DMS53 treated with DMSO at 0.1 percent for 48 hours (cell line): ENCODE measurements at regions not wholly inside any gene's neighbourhood (a gene's known extent, or its start where the extent isn't known, plus 50 kb on each side); places are given as distances from the start of the nearest gene placed in this dataset.

Experiments used
- DNase-seq: peaks from one replicate; lab custom pipeline; 2025; ENCODE audit not compliant: unreplicated experiment; lab: John Stamatoyannopoulos, UW

- no peak for DNase-seq
These were observed 71.0 kb downstream of the AQP4 start for GRCh38 chr18:26794230-26795101.

DNA sequence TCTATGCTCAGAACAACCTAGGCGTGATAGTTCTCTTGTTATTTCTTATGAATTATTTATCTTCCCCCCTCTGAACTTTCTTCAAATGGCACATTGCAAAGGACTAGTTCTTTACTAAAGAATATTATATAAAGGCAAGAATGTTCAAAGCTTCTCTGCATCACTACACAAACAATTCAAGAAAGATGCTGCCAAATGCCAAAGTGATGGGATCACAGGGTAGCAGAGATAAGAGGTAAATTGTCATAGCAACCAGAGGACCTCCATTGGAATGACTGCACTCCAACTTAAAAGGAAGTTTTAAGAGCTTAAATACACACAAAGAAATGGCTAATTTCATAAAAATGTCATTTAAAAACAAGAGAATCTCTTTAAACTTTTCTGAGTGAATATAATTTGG, 72.8 kb downstream of the AQP4 start:
- DNase-seq: no peak

GRCh38 chr18:26791676-26792075, 73.8 kb downstream of the AQP4 start:
- DNase-seq: no peak

DNA sequence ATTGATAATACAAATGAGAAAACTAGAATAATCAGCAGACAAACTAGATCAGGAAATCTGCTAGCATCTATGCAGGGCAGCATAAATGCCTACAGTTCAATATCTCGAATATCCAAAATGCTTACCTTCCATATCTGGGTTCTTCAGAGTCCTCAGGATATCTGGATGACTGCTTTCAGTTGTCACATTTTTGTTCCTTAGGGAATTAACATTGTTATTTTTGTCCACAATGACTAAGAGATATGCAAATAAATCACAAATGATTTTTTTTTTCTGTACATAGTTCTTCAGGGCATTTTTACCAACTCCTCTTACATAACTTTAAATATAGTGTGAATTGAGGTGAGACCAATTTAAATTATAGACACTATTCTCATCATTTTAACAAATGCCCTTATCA, 80.9 kb downstream of the AQP4 start:
- no peak for DNase-seq

DNA sequence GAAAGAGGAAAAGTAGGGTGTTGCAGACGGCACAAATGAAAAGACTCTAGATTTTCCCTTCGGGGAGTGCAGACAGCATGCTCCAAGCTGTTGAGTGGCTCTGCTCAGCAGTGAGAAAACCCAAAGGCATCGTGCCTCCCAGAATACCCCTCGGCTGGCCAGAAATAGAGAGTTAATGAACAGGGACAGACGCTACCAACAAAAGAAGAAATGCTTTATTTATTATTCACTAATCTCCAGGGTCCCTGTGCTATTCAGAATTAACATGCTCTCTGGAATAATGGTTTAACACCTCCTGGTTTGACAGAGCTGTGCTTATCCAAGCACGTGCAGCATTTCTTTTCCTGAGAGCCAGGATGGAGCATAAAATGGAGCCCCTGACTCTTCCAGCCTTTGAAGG, 82.3 kb downstream of the AQP4 start:
- no peak for DNase-seq

- DNase-seq: no peak
These were observed 84.8 kb downstream of the AQP4 start for GRCh38 chr18:26780520-26781325.

- DNase-seq: no peak
These were observed 87.5 kb downstream of the AQP4 start for GRCh38 chr18:26778054-26778393.

DNA sequence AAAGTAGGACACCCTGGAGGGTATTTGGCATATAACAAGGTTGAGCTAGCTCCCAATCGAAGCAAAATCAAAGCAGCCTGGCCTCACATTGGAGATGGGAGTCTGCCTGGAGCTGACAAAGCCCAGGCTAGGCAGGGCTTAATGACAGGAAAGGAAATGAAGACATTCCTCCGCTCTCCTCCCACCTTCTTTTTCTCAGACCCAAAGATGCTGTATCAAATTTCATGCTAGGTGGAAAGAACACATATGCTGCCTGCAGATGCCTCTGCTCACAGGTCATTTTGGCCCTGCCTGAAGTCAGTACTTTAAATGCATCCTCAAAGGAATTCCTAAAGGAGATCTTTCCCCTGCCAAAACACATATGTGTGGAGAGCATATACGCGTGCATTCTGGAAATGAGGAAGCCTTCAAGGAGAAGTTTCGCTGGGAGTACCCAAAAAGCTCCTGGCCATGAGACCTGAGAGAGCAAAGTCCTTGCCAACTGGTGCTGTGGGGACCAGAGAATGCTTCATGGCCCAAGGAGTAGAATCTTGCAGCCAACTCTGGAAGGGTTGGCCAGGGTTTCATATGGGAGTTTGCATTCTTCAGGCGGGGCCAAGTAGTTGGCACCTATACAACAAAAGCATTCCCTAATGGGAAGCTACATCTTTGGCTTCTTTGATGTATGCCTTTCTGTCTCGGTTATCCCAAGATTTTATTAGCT, 88.0 kb downstream of the AQP4 start:
- no peak for DNase-seq

DNA sequence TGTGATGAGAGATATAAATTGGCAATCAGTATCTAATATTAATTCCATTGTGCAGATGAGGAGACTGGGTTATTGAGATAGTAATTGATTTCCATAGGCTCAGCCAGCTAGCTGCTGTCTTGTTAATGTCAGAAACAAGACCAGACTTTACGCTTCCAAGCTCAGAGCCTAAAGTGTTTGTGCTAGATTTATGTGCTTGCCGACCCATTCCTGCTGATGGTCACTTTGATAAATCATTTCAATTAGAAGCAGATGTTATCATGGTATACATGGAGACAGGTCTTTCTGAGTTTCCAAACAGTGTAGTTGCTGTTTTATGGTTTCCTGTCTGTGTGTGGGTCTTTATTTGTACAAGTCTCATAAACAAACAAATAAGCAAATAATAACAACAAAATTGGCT, 92.8 kb downstream of the AQP4 start:
- no peak for DNase-seq

DNA sequence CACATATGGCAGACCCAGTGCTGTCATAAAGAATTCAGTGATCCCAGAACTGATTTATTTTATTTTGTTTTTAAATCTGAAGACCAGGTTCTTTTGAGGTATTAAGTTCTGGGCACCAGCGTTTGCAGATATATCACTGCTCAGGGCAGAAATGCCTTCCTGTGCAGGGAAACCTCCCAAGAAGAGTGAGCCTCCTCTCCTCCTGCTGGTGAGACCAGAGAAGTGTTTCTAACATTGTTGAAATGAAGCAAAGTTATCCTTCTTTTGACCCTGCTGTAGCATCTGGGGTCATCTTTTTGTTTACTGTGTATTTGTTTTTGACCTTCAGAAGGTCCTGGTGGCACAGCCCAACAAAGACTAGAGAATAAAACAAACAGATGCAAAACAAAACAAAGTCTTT, 94.0 kb downstream of the AQP4 start:
- DNase-seq: no peak

- DNase-seq: no peak
These were observed 97.1 kb downstream of the AQP4 start for GRCh38 chr18:26768385-26768784.

GRCh38 chr18:26765498-26765897, 100.0 kb downstream of the AQP4 start:
- DNase-seq: no peak

GRCh38 chr18:26764586-26764985, 100.9 kb downstream of the AQP4 start:
- DNase-seq: no peak

GRCh38 chr18:26764177-26764576, 101.3 kb downstream of the AQP4 start:
- DNase-seq: no peak

- no peak for DNase-seq
These were observed 101.9 kb downstream of the AQP4 start for GRCh38 chr18:26763446-26764110.

DNA sequence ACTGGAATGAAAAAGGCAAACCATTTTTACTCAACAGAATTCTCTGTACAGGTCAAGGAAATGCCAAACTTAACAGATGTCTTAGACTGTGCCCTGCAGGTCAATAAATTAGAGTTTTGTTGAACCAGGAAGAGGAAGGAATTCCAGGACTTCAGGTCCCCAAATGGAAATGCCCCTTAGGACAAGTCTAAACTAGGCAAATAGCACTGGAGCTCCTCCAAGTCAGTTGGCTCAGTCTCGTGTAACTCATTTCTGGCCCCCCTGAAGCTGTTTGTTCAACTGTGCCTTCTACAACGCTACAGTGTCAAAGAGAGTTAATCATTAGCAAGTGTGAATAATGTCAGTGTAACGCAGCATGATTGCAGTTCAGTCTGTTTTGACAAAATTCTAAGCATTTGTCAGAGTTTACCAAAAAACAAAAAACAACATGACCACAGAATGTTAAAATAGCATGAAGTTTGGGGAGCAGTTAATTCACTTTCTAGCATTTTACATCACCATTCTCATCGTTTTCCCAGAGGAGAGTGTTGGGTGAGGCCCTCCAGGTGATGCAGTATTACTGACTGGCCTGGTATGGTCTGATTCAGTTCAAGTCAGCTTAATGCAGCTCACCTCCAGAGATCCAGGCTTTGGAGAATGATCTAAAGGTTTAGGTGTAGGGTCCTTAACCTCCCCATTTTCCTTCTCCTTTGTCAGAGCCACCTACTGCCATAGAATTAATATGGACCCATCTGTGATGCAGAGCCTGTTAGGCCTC, 108.1 kb downstream of the AQP4 start:
- DNase-seq: peak; percentile 26

DNA sequence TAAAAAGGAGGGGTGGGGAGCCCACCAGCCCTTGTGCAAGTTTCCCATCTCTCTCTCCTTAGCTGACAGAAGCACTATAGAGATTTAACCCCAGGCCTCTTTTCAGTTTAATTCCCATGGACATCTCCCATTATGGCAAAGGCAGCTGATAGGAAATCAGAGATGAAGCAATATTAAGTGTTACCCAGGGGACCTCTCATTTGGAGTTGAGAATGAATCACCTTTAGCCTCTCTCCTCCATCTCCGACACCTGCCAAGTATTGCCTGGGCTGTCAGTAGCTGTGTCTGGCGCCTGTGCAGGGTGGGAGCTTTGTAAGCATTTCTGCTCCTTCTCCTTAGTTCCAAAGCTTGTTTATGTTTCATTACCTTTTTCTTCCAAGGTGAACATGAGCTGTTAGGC, 109.0 kb downstream of the AQP4 start:
- DNase-seq: no peak

DNA sequence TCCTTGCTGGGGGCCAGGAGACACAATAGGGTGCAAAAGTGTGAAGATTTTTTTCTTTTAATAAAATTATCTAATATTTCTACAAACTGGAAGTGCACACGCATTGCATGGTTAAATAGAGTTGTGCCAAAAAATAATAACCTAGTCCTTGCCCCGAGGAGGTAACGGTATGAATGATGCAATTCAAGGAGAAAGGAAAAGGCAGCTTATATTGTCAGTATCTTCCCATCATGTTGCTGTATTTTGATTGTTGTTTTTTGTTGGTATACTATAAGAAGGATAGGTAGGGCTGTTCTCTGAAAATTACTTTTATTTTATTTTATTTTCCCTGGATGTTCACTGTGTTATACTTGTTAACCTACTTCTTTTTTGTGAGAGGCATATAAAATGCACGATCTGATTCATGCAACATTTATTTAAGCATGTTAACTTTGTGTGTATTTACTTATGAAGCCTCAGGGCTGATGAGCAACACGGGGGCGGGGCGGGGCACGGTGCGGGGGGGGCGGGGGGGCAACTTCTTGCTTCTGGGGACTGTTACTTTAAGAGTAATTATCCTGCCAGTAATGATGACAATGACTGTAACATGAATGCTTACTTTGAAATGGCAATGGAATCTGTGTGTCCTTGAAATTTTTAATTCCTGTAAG, 118.6 kb downstream of the AQP4 start:
- DNase-seq: no peak

DNA sequence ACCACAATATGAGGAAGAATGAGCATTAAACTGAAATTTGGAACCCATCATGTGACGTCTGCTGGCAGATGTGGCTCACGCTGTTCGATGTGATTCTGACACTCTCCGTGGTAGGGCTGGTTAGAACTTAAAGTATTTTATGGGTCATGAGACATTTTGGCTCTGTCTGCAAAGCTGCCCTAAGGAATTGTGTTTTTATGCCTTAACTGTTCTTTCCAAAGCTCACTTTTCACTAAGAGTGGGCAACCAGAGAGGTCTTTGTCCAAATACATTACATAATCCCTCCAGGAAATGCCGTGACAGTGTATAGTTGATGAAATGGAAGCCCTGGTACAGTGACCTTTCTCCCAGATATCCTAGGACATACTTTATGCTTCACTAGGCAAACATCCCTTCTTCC, 119.1 kb downstream of the AQP4 start:
- DNase-seq: no peak
